ENCODE measurements at regions not wholly inside any gene's neighbourhood (a gene's known extent, or its start where the extent isn't known, plus 50 kb on each side); places are given as distances from the start of the nearest gene placed in this dataset.

DNA sequence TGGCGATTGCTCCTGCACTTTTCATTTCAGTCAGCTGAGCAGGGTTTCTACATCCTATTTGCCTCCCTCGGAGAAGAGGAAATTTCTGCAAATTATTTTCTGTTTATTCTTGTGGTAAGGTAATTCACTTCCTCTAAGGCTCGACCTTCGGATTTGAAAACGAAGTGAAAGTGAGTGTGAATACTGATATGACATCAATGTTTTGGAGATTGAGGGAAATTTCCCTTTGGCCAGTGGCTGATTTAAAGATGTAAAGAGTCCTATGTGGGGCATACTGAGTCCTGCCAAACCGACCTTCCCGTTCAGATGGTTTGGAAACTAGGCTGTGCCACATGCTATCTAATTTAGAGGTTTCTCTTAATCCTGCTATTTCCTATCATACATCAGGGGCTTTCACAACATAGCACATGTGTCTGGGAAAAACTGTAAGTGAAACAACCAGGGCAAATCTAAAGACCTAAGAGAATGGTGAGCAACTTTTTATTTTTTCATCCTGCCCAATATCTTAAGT is 112.3 kb downstream of the POSTN start:
- no peak overlapping the region for H3K4me3 ChIP-seq (ENCODE audit: control insufficient read depth, low read depth, low read length)
- TF ChIP-seq, protein P1, sequence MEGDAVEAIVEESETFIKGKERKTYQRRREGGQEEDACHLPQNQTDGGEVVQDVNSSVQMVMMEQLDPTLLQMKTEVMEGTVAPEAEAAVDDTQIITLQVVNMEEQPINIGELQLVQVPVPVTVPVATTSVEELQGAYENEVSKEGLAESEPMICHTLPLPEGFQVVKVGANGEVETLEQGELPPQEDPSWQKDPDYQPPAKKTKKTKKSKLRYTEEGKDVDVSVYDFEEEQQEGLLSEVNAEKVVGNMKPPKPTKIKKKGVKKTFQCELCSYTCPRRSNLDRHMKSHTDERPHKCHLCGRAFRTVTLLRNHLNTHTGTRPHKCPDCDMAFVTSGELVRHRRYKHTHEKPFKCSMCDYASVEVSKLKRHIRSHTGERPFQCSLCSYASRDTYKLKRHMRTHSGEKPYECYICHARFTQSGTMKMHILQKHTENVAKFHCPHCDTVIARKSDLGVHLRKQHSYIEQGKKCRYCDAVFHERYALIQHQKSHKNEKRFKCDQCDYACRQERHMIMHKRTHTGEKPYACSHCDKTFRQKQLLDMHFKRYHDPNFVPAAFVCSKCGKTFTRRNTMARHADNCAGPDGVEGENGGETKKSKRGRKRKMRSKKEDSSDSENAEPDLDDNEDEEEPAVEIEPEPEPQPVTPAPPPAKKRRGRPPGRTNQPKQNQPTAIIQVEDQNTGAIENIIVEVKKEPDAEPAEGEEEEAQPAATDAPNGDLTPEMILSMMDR (IDR thresholded peaks at IDR 0.05; ENCODE audit: control insufficient read depth, insufficient read depth, low read depth, low read length, missing control alignments), result no peak
- peak; percentile 67 for DNase-seq (ENCODE audit: low read depth)

DNA sequence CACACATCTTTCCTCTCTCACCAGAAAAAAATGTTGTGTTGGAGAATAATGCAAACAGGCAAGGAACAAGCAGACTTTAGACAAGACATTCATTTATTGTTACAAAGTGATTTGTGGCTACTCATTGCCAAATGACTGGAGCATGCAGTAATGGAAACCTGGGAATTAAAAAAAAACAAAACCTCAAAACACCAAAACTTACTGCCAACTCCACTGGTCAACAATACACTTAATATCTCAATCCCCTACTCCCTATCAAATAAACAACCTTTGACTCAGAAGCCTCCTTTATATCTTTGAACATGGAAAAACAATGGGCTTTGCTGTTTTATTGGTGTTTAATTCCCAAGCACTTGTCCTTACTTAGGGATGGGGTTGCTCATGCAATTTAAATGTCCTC is 112.8 kb downstream of the POSTN start:
- no peak overlapping the region for H3K4me3 ChIP-seq (ENCODE audit: control insufficient read depth, low read depth, low read length)
- TF ChIP-seq, protein P1 (IDR thresholded peaks at IDR 0.05; ENCODE audit: control insufficient read depth, insufficient read depth, low read depth, low read length, missing control alignments), result no peak
- no peak for DNase-seq (ENCODE audit: low read depth)

DNA sequence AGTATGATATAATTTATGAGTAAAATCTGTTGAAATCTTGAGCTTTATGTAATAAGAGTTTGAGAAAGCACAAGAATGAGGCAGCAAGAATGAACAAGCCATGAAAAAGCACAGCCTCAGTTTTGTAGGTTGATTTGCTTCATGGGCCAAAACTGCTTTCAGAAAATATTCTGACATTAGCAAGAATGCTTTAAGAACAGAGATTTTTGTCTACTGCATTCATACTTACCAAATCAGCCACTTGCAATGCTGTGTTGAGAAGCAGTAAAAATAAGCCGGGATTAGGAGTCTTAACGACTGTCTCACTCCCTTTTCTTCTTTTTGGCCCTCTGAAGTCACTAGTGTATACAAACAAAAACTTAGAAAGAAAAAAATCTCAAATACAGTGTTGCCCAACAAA is 114.5 kb downstream of the POSTN start:
- no peak overlapping the region for H3K4me3 ChIP-seq (ENCODE audit: control insufficient read depth, low read depth, low read length)
- DNase-seq (ENCODE audit: low read depth), result no peak
- TF ChIP-seq, protein P1 (IDR thresholded peaks at IDR 0.05; ENCODE audit: control insufficient read depth, insufficient read depth, low read depth, low read length, missing control alignments), result no peak

DNA sequence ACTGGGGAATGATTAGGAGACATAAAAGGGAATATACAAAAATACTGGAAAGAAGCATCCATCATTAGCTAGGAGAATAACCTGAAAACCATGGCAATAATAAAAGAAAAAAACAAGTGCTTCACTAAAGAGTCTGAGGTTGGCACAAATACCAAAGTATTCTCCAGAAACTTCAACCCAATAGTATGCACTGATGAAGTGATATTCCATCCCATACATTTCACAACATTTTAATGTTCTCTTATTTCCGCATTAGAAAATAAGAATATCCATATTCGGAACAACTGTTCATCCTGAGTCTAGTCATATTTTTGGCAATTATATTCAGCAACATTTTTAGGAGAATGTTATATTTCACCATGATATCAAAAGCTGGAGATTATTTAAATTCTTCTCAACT is 116.2 kb downstream of the POSTN start:
- H3K4me3 ChIP-seq (ENCODE audit: control insufficient read depth, low read depth, low read length), result no peak overlapping the region
- TF ChIP-seq, protein P1 (IDR thresholded peaks at IDR 0.05; ENCODE audit: control insufficient read depth, insufficient read depth, low read depth, low read length, missing control alignments), result no peak
- no peak for DNase-seq (ENCODE audit: low read depth)

DNA sequence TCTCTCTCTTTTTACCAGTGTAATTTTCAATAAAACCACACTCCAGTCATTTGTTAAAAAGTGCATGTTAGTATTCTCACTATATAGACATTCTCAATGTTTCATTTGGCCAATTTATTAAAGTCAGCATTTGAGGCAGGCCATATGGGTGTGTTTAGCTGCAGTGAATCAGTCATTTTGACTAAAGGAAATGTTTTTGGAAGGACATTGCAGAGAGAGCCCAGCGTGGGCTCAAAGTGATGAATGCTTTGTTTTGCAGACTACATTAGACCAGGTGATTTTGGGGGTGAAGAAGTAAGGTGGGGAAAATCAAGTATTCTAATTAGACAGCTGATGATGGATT is 116.7 kb downstream of the POSTN start:
- no peak overlapping the region for H3K4me3 ChIP-seq (ENCODE audit: control insufficient read depth, low read depth, low read length)
- TF ChIP-seq, protein P1 (IDR thresholded peaks at IDR 0.05; ENCODE audit: control insufficient read depth, insufficient read depth, low read depth, low read length, missing control alignments), result no peak
- no peak for DNase-seq (ENCODE audit: low read depth)

DNA sequence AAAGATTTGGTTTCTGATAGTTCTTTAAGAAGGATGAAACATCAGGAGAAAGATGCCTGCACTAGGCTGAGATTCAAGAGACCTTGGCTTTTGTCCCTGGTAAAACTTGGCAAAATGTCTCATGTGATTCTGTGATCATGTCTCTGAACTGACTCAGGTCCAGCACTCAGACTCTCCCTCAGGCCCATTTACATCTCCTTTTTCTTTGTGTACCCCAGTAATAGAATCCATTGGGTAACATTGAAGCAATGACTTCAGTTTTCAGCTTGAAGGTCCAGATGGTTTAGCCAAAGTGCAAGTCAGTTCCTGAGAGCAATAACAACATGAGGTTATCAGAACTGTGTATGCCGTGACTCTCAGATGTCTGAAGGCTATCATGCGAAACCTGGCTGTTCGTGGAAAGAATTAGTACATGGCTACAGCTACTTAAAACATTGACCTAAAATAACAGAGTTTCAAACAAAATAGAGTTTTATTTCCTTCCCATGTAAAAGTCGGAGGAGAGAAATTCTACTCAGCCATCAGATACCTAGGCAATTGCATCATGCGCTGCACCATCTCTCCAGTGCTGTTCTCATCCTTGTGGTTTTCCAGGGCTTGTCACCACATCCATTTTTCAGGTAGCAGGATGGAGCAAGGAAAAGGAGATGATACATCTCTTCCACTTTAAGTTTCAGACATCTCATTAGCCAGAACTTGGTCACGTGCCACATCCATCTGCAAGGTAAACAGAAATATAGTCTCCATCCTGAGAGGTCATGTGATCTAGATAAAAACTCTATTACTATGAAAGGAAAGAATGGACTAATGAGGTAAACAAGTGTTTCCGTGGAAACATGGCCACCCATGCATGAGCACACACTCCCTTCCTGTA is 117.3 kb downstream of the POSTN start:
- no peak for DNase-seq (ENCODE audit: low read depth)
- no peak overlapping the region for H3K4me3 ChIP-seq (ENCODE audit: control insufficient read depth, low read depth, low read length)
- TF ChIP-seq, protein P1 (IDR thresholded peaks at IDR 0.05; ENCODE audit: control insufficient read depth, insufficient read depth, low read depth, low read length, missing control alignments), result no peak

Data from AG09309 (cell line).